ENCODE measurements at regions not wholly inside any gene's neighbourhood (a gene's known extent, or its start where the extent isn't known, plus 50 kb on each side); places are given as distances from the start of the nearest gene placed in this dataset.

DNA sequence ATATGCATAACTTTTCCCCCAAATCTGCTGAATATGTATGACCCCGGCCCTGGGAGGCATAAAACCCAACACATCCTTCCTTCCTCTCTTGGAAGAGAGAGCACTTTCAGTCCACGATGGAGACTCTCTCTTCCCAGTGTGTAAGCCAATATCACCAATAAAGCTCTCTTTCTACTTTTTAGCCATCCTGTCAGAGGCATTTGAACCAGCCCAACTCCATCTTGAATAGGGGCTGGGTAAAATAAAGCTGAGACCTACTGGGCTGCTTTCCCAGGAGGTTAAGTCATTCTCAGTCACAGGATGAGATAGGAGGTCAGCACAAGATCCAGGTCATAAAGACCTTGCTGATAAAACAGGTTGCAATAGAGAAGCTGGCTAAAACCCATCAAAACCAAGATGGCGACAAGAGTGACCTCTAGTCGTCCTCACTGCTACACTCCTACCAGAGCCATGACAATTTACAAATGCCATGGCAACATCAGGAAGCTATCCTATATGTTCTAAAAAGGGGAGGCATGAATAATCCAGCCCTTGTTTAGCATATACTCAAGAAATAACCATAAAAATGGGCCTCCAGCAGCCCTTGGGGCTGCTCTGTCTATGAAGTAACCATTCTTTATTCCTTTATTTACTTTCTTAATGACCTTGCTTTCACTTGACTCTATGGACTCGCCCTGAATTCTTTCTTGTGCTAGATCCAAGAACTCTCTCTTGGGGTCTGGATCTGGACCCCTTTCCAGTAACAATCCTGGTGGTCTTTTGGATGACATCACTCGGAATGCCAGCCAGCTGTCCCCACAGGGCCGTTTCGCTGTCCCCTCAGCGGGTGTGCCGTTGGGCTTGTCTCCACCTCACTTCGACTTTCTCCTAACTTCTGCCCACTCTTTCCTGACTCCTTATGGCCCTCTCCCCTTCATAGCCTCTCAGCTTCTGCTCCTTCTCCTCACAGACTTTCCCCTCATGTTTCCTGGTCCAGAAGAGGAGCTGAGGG lies 53.4 kb upstream of the NKD1 start:
- Histone ChIP-seq H3K4me1 (ENCODE audit: insufficient read depth) (no peaks in the 10 kb centered on the region), H3K4me3 (no peak overlapping the region), H3K9me3 (ENCODE audit: low read depth) (no peaks in the 10 kb centered on the region), H3K9me2 (replicated peaks; ENCODE audit: insufficient read depth) (no peaks in the 10 kb centered on the region), H3K4me2 (no peak overlapping the region), H4K20me1 (ENCODE audit: insufficient read depth, poor library complexity, severe bottlenecking) (no peaks in the 10 kb centered on the region), H3K36me3 (replicated peaks; ENCODE audit: insufficient read depth, low read depth) (no peaks in the 10 kb centered on the region), H2AFZ (no peak overlapping the region), H3K79me2 (no peaks in the 10 kb centered on the region), H3K27me3 (no peaks in the 10 kb centered on the region), H3K27ac (no peak overlapping the region)
- no peak for DNase-seq (ENCODE audit: low spot score)
- WGBS (ENCODE audit: low lambda C conversion rate, missing lambda C conversion rate) = 89% methylated on average over 11 of the region's 11 CpGs
- TF ChIP-seq, protein P1, sequence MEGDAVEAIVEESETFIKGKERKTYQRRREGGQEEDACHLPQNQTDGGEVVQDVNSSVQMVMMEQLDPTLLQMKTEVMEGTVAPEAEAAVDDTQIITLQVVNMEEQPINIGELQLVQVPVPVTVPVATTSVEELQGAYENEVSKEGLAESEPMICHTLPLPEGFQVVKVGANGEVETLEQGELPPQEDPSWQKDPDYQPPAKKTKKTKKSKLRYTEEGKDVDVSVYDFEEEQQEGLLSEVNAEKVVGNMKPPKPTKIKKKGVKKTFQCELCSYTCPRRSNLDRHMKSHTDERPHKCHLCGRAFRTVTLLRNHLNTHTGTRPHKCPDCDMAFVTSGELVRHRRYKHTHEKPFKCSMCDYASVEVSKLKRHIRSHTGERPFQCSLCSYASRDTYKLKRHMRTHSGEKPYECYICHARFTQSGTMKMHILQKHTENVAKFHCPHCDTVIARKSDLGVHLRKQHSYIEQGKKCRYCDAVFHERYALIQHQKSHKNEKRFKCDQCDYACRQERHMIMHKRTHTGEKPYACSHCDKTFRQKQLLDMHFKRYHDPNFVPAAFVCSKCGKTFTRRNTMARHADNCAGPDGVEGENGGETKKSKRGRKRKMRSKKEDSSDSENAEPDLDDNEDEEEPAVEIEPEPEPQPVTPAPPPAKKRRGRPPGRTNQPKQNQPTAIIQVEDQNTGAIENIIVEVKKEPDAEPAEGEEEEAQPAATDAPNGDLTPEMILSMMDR (IDR thresholded peaks at IDR 0.05; ENCODE audit: poor library complexity) = no peak
- TF ChIP-seq EZH2 (IDR thresholded peaks at IDR 0.05; ENCODE audit: borderline replicate concordance) (no peak), EZH2phosphoT487 (IDR thresholded peaks at IDR 0.05; ENCODE audit: low read depth, severe bottlenecking, unreplicated experiment) (no peak)

DNA sequence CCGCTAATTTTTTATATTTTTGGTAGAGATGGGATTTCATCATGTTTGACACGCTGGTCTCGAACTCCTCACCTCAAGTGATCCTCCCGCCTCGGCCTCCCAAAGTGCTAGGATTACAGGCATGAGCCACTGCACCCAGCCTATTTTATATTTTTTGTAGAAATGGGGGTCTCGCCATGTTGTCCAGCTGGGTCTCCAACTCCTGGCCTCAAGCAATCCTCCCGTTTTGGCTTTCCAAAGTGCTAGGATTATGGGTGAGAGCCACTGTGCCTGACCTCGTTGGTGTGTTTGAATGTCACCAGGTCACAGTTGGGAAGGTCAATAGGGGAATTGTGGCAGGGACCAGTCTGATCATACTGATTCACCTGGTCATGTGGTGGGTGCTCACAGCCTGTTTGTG lies 56.7 kb upstream of the NKD1 start:
- H4K20me1 ChIP-seq (ENCODE audit: insufficient read depth, poor library complexity, severe bottlenecking) = no peaks in the 10 kb centered on the region
- H3K27me3 ChIP-seq = no peaks in the 10 kb centered on the region
- 93% methylated on average over 8 of the region's 8 CpGs for WGBS (ENCODE audit: low lambda C conversion rate, missing lambda C conversion rate)
- no peak overlapping the region for H3K4me3 ChIP-seq
- no peak overlapping the region for H3K4me2 ChIP-seq
- H3K79me2 ChIP-seq = no peaks in the 10 kb centered on the region
- no peak overlapping the region for H3K27ac ChIP-seq
- H3K4me1 ChIP-seq (ENCODE audit: insufficient read depth) = no peaks in the 10 kb centered on the region
- no peak for DNase-seq (ENCODE audit: low spot score)
- no peaks in the 10 kb centered on the region for H3K9me3 ChIP-seq (ENCODE audit: low read depth)
- no peak overlapping the region for H2AFZ ChIP-seq
- no peaks in the 10 kb centered on the region for H3K9me2 ChIP-seq (replicated peaks; ENCODE audit: insufficient read depth)
- TF ChIP-seq, protein P1 (IDR thresholded peaks at IDR 0.05; ENCODE audit: poor library complexity) = no peak
- TF ChIP-seq EZH2 (IDR thresholded peaks at IDR 0.05; ENCODE audit: borderline replicate concordance) (no peak), EZH2phosphoT487 (IDR thresholded peaks at IDR 0.05; ENCODE audit: low read depth, severe bottlenecking, unreplicated experiment) (no peak)
- H3K36me3 ChIP-seq (replicated peaks; ENCODE audit: insufficient read depth, low read depth) = no peaks in the 10 kb centered on the region

DNA sequence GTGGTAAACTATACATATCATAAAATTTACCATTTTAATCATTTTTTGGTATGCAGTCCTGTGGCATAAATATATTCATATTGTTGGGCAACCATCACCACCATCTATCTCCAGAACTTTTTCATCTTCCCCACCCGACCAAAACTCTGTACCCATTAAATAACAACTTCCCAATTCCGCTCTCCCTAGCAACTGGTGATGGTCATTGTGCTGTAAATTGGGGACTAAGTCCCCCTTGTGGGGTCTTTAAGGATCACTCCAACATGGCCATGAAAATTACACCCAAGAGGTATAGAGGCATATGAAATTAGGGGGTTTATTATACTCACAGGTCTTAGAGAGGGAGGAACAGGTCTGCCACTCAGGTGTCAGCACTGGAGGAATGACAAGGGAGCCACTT lies 57.4 kb upstream of the NKD1 start:
- H3K4me3 ChIP-seq = no peak overlapping the region
- DNase-seq (ENCODE audit: low spot score) = no peak
- no peak for TF ChIP-seq EZH2phosphoT487 (IDR thresholded peaks at IDR 0.05; ENCODE audit: low read depth, severe bottlenecking, unreplicated experiment)
- no peak for TF ChIP-seq EZH2 (IDR thresholded peaks at IDR 0.05; ENCODE audit: borderline replicate concordance)
- TF ChIP-seq, protein P1 (IDR thresholded peaks at IDR 0.05; ENCODE audit: poor library complexity) = no peak
- H3K79me2 ChIP-seq = no peaks in the 10 kb centered on the region
- H3K4me1 ChIP-seq (ENCODE audit: insufficient read depth) = no peaks in the 10 kb centered on the region
- H3K9me3 ChIP-seq (ENCODE audit: low read depth) = no peaks in the 10 kb centered on the region
- H3K4me2 ChIP-seq = no peak overlapping the region
- no peak overlapping the region for H2AFZ ChIP-seq
- no peak overlapping the region for H3K27ac ChIP-seq
- 93% methylated on average over 2 of the region's 2 CpGs for WGBS (ENCODE audit: low lambda C conversion rate, missing lambda C conversion rate)
- H3K27me3 ChIP-seq = no peaks in the 10 kb centered on the region
- no peaks in the 10 kb centered on the region for H3K9me2 ChIP-seq (replicated peaks; ENCODE audit: insufficient read depth)
- no peaks in the 10 kb centered on the region for H3K36me3 ChIP-seq (replicated peaks; ENCODE audit: insufficient read depth, low read depth)
- no peaks in the 10 kb centered on the region for H4K20me1 ChIP-seq (ENCODE audit: insufficient read depth, poor library complexity, severe bottlenecking)

Data from hepatocyte (in vitro differentiated cells).